Endothelial cell (in vitro differentiated cells): ENCODE measurements at regions not wholly inside any gene's neighbourhood (a gene's known extent, or its start where the extent isn't known, plus 50 kb on each side); places are given as distances from the start of the nearest gene placed in this dataset.

Experiments
- DNase-seq: peaks from one replicate; pipeline ENCODE4 v3.0.0; 2021; ENCODE audit warnings: low spot score
- H3K27ac Mint-ChIP-seq: one replicate; pipeline ENCODE4 v1.8.0; 2021; ENCODE audit warnings: mixed read lengths, inconsistent platforms; ENCODE audit not compliant: unreplicated experiment
- H3K27me3 Mint-ChIP-seq: one replicate; pipeline ENCODE4 v1.8.0; 2021; ENCODE audit warnings: mild to moderate bottlenecking, moderate library complexity, mixed read lengths, inconsistent platforms; ENCODE audit not compliant: unreplicated experiment
- H3K36me3 Mint-ChIP-seq: one replicate; pipeline ENCODE4 v1.8.0; 2021; ENCODE audit warnings: mild to moderate bottlenecking, low read depth, mixed read lengths, inconsistent platforms; ENCODE audit not compliant: unreplicated experiment
- H3K4me1 Mint-ChIP-seq: one replicate; pipeline ENCODE4 v1.8.0; 2021; ENCODE audit warnings: mild to moderate bottlenecking, mixed read lengths, inconsistent platforms; ENCODE audit not compliant: unreplicated experiment
- H3K4me3 Mint-ChIP-seq: one replicate; pipeline ENCODE4 v1.8.0; 2021; ENCODE audit warnings: mild to moderate bottlenecking, mixed read lengths, inconsistent platforms; ENCODE audit not compliant: unreplicated experiment
- H3K9me3 Mint-ChIP-seq: one replicate; pipeline ENCODE4 v1.8.0; 2021; ENCODE audit warnings: mixed read lengths, inconsistent platforms; ENCODE audit not compliant: unreplicated experiment
- TF ChIP-seq, protein P1 (sequence below): fragments of 200-600 bp; sonication (generic); IDR thresholded peaks from one replicate; pipeline ENCODE4 v1.5.0; 2021; ENCODE audit warnings: antibody characterized with exemption; ENCODE audit not compliant: unreplicated experiment

DNA sequence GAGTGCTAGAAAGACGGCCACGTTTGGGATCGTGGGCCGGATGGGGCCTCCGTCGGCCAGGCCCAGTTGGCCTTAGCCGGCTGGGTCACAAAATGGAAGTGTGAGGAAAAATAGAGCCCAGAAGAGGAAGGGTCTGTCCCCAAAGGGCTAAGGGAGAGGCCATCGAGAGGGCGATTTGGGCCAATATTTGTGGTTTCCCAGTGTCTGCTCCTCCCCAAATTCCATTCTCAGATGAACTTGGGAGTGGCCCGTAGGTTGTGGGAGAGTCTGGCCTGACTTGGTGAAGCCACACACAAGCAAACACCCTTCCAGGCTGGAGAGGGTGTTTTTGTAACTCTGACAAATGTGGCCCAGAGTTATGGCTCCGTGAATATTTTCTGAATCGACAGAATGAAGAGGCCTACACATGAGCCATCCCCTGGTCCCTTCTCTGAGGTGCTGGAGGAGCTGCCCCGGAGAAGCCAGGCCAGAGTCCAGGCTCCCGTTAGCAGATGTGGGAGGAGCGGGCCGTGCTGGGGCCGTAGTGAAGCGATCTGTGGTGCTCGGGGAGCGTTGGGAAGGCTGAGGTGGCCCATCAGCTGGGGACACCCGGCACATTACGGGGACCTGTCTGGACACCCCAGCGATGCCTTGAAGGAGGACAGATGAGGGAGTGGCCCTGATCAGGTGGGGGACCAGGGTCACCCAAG is 73.5 kb upstream of the PPARA start:
- Mint-ChIP-seq H3K36me3 (no peaks in the 10 kb centered on the region), H3K27me3 (peaks cover 17% of the 10 kb centered on the region), H3K4me3 (no peak overlapping the region), H3K9me3 (no peaks in the 10 kb centered on the region), H3K27ac (no peak overlapping the region), H3K4me1 (peaks cover 4% of the 10 kb centered on the region)
- TF ChIP-seq, protein P1, sequence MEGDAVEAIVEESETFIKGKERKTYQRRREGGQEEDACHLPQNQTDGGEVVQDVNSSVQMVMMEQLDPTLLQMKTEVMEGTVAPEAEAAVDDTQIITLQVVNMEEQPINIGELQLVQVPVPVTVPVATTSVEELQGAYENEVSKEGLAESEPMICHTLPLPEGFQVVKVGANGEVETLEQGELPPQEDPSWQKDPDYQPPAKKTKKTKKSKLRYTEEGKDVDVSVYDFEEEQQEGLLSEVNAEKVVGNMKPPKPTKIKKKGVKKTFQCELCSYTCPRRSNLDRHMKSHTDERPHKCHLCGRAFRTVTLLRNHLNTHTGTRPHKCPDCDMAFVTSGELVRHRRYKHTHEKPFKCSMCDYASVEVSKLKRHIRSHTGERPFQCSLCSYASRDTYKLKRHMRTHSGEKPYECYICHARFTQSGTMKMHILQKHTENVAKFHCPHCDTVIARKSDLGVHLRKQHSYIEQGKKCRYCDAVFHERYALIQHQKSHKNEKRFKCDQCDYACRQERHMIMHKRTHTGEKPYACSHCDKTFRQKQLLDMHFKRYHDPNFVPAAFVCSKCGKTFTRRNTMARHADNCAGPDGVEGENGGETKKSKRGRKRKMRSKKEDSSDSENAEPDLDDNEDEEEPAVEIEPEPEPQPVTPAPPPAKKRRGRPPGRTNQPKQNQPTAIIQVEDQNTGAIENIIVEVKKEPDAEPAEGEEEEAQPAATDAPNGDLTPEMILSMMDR = no peak
- no peak for DNase-seq

DNA sequence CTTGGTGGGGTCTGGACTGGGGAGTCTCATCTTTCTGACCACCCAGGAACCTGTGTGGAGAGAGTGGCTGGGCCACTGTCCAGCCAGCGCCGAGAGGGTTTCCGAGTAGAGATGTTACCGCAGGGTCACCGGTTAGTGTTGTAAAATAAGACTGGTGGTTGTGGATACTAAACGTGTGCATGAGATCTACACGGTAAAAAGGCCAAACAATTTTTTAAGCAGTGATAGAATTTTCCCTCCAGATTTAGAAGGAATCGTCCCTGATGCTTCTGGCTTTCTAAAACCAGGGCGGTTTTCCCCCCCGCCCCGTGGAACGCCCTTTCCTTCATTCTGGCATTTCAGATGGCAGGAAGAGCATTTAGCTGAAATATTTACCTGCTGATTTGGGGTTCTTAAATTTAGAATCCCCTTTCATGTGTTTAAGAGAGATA is 72.6 kb upstream of the PPARA start:
- H3K27me3 Mint-ChIP-seq = peaks cover 15% of the 10 kb centered on the region
- H3K36me3 Mint-ChIP-seq = no peaks in the 10 kb centered on the region
- no peak overlapping the region for H3K27ac Mint-ChIP-seq
- DNase-seq = no peak
- no peak overlapping the region for H3K4me3 Mint-ChIP-seq
- H3K9me3 Mint-ChIP-seq = no peaks in the 10 kb centered on the region
- H3K4me1 Mint-ChIP-seq = peaks cover 4% of the 10 kb centered on the region
- TF ChIP-seq, protein P1 = no peak

DNA sequence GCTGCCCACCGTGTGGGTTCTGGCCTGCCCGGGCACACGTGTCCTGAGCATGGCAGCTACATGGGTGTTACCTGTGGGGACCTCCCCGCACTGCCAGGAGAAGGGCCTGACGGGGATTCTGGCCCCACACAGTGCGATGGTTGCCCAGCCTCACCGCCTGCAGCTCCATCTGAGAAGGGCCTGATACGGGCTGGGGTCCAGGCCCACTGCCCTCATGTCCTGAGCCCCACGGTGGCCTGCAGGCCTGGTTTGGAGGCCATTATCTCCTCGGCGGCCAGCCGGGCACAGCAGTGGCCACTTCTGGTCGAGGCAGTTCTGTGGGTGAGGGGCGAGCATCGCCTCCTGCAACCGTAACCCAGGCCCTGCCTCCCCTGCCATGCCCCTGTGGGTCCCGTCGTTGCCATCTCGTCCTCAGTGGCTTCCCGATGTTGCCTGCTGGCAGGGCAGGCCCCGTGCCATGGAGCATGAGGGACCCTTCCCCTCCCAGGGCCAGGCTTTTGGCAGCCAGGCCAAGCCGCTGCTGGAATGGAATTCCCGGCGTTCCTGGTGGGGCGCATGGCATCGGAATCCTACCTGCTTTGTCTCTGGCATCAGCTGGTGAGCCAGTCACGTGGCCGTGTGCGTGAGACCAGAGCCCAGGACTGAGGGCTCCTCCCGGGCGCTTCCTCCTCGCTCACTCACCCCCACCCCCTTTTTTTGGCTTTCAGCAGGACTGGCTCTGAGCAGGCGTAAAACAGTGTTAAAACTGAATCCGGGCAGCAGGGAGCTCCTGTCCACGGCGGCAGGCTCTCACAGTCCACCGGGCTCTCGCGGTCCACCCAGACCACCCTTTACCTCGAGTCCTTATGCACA is 71.9 kb upstream of the PPARA start:
- H3K4me1 Mint-ChIP-seq = peaks cover 4% of the 10 kb centered on the region
- peaks cover 9% of the 10 kb centered on the region for H3K27me3 Mint-ChIP-seq
- no peaks in the 10 kb centered on the region for H3K9me3 Mint-ChIP-seq
- no peak overlapping the region for H3K27ac Mint-ChIP-seq
- TF ChIP-seq, protein P1 = no peak
- DNase-seq = no peak
- H3K4me3 Mint-ChIP-seq = no peak overlapping the region
- no peaks in the 10 kb centered on the region for H3K36me3 Mint-ChIP-seq

DNA sequence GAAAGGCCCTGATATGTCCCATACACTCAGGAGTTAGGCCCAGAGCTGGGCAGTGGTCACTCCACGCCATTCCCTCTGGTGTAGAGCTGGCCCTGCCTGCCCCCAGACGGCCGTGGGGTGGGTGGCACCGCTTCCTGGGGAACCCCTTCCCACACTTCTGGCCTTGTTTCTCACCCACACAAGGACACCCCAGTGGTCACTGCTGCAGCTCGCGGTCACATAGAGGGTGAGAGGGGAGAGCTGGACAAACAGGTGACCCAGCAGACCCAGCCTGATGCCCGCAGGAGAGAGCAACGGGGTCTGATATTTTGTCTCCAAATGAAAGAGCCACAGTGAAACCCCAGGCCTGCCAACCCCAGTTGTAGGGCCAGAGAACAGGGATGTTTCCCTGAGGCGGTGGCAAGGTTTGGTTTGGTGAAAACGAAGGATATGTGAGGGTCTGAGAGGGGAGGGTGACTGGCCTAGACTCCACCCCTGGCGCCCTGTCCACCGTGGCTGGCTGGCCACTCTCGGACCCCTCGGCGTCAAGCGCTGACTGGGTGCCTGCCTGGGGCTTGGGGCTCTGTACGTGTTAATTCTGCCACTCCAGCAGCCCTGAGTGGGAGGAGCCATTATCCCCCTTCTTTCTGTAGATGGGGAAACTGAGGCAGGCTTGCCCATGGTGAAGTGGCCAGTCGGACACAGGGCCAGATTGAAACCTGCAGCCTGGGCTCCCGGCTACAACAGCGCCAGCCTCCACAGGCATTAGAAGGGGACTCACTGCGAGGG is 71.0 kb upstream of the PPARA start:
- H3K36me3 Mint-ChIP-seq = no peaks in the 10 kb centered on the region
- TF ChIP-seq, protein P1 = no peak
- H3K4me3 Mint-ChIP-seq = no peak overlapping the region
- DNase-seq = no peak
- H3K4me1 Mint-ChIP-seq = peaks cover 4% of the 10 kb centered on the region
- peaks cover 7% of the 10 kb centered on the region for H3K27me3 Mint-ChIP-seq
- no peaks in the 10 kb centered on the region for H3K9me3 Mint-ChIP-seq
- no peak overlapping the region for H3K27ac Mint-ChIP-seq
